ENCODE measurements at regions not wholly inside any gene's neighbourhood (a gene's known extent, or its start where the extent isn't known, plus 50 kb on each side); places are given as distances from the start of the nearest gene placed in this dataset.

GRCh38 chr3:137514853-137515252 lies 249.3 kb upstream of the SOX14 start:
- no peak; the same call in 1 of the 2 replicates for TF ChIP-seq CTCF (conservative IDR thresholded peaks at IDR 0.05; ENCODE audit: low read length)
- no peak for TF ChIP-seq EZH2phosphoT487 (IDR thresholded peaks at IDR 0.05; ENCODE audit: borderline replicate concordance)
